ENCODE measurements at regions not wholly inside any gene's neighbourhood (a gene's known extent, or its start where the extent isn't known, plus 50 kb on each side); places are given as distances from the start of the nearest gene placed in this dataset.
"Not testable (repeated sequence)": the region's sequence is repeated elsewhere in the genome, so short reads cannot be mapped to it uniquely, and the experiment has no call there.

DNA sequence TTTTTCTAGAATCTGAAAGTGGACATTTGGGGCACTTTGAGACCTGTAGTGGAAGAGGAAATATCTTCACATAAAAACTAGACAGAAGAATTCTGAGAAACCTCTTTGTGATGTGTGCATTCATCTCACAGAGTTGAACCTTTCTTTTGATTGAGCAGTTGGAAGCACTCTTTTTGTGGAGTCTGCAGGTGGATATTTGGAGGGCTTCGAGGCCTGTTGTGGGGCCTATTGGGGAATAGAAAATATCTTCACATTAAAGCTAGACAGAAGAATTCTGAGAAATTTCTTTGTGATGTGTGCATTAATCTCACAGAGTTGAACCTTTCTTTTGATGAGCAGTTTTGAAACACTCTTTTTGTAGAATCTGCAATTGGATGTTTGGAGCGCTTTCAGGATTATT is 236.2 kb downstream of the FOXD4L6 start:
- TF ChIP-seq POLR2AphosphoS5 (IDR thresholded peaks at IDR 0.05; ENCODE audit: low read depth); EZH2phosphoT487 (IDR thresholded peaks at IDR 0.05; ENCODE audit: unreplicated experiment): not testable (repeated sequence)
- TF ChIP-seq, protein P1, sequence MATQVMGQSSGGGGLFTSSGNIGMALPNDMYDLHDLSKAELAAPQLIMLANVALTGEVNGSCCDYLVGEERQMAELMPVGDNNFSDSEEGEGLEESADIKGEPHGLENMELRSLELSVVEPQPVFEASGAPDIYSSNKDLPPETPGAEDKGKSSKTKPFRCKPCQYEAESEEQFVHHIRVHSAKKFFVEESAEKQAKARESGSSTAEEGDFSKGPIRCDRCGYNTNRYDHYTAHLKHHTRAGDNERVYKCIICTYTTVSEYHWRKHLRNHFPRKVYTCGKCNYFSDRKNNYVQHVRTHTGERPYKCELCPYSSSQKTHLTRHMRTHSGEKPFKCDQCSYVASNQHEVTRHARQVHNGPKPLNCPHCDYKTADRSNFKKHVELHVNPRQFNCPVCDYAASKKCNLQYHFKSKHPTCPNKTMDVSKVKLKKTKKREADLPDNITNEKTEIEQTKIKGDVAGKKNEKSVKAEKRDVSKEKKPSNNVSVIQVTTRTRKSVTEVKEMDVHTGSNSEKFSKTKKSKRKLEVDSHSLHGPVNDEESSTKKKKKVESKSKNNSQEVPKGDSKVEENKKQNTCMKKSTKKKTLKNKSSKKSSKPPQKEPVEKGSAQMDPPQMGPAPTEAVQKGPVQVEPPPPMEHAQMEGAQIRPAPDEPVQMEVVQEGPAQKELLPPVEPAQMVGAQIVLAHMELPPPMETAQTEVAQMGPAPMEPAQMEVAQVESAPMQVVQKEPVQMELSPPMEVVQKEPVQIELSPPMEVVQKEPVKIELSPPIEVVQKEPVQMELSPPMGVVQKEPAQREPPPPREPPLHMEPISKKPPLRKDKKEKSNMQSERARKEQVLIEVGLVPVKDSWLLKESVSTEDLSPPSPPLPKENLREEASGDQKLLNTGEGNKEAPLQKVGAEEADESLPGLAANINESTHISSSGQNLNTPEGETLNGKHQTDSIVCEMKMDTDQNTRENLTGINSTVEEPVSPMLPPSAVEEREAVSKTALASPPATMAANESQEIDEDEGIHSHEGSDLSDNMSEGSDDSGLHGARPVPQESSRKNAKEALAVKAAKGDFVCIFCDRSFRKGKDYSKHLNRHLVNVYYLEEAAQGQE (IDR thresholded peaks at IDR 0.05; ENCODE audit: unreplicated experiment): not testable (repeated sequence)
